ENCODE measurements at regions not wholly inside any gene's neighbourhood (a gene's known extent, or its start where the extent isn't known, plus 50 kb on each side); places are given as distances from the start of the nearest gene placed in this dataset.

DNA sequence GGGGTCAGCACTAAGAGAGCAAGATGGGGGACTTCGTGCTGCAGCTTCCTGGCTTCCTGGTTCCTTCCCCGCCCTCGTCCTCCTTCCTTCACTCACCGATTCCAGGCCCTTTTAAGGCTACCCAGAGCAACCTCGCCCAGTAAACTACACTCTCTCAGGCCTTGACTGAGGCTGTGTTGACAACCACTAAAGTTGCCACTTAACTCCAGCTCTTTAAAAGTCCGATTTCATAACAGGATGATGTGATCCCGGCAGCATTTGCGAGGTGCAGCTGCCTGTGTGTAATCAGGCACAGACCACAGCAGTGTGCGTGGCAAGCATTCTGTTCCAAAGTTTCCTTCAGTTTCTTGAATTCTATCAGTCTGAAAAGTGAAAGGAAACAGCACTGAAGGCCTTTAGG is 110.6 kb downstream of the RAB11FIP2 start:
- TF ChIP-seq, protein P1, sequence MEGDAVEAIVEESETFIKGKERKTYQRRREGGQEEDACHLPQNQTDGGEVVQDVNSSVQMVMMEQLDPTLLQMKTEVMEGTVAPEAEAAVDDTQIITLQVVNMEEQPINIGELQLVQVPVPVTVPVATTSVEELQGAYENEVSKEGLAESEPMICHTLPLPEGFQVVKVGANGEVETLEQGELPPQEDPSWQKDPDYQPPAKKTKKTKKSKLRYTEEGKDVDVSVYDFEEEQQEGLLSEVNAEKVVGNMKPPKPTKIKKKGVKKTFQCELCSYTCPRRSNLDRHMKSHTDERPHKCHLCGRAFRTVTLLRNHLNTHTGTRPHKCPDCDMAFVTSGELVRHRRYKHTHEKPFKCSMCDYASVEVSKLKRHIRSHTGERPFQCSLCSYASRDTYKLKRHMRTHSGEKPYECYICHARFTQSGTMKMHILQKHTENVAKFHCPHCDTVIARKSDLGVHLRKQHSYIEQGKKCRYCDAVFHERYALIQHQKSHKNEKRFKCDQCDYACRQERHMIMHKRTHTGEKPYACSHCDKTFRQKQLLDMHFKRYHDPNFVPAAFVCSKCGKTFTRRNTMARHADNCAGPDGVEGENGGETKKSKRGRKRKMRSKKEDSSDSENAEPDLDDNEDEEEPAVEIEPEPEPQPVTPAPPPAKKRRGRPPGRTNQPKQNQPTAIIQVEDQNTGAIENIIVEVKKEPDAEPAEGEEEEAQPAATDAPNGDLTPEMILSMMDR (IDR thresholded peaks at IDR 0.05; ENCODE audit: insufficient read depth, low read depth, low read length, missing control alignments), result no peak
- H3K4me3 ChIP-seq (ENCODE audit: low read depth, low read length), result no peak overlapping the region
- DNase-seq (ENCODE audit: low read depth), result no peak

DNA sequence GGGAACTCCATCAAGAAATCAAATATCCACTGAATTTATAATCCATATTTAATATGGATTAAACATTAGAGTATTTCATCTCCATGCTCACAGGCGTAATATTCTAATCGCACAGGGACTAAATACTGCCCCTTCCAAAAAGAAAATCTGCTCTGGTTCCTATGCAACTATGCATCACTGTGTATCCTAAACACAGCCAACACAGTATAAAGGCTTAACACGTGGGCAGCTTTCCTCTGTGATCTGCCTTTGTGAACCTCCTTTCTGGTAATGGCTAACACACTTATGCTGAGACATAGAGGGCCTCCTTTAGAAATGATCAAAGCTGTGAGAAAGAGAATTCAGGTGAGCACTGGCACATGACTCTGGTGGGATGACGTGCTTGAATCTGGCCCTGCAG is 110.2 kb downstream of the RAB11FIP2 start:
- TF ChIP-seq, protein P1 (IDR thresholded peaks at IDR 0.05; ENCODE audit: insufficient read depth, low read depth, low read length, missing control alignments), result no peak
- no peak for DNase-seq (ENCODE audit: low read depth)
- H3K4me3 ChIP-seq (ENCODE audit: low read depth, low read length), result no peak overlapping the region

DNA sequence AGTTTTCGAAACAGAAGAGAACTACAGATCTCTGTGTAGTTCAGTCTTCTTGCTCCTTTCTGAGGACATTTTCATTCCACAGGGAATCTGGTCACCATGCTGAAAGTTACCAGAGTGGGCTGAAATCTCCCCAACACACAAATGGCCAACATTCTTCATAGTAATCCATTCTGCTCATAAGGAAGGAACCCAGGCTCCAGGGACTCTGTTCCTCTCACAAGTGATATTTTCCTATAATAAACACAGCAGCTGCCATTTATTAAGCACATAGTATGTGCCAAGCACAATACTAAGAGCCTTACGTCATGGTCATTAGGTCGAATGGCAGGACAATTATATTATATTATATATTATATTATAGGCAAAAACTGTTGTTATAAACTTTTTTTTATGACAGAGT is 109.8 kb downstream of the RAB11FIP2 start:
- TF ChIP-seq, protein P1 (IDR thresholded peaks at IDR 0.05; ENCODE audit: insufficient read depth, low read depth, low read length, missing control alignments), result no peak
- no peak overlapping the region for H3K4me3 ChIP-seq (ENCODE audit: low read depth, low read length)
- DNase-seq (ENCODE audit: low read depth), result no peak

DNA sequence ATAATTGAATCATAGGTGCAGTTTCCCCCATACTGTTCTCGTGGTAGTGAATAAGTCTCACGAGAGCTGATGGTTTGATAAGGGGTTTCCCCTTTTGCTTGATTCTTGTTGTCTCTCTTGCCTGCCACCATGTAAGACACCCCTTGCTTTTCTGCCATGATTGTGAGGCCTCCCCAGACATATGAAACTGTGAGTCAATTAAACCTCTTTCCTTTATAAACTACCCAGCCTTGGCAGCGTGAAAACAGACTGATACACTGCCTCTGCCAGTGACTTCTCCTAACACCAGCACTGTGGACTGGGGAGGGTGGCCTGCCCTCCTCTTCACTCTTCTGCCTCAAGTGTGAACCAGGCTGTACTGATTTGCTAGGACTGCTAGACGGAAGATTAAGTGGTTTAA is 108.6 kb downstream of the RAB11FIP2 start:
- TF ChIP-seq, protein P1 (IDR thresholded peaks at IDR 0.05; ENCODE audit: insufficient read depth, low read depth, low read length, missing control alignments), result no peak
- no peak overlapping the region for H3K4me3 ChIP-seq (ENCODE audit: low read depth, low read length)
- no peak for DNase-seq (ENCODE audit: low read depth)

DNA sequence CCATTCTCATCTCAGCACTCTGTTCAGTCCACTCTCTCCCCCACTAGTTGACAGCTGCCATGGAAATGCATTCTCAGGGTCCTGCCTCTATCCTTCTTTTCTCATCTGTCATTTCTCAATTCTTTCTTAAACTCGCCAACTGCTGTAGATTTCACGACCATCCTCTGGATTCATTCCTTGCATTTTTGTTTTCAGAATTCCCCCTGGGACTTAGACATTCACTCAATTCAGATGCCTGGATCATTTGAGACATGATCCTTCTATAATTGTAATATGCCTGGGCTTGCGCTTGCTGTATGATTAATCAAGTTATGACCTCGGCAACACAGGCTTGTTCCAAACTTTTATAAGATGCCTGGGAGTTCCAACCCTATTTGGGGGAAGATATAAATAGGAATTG is 104.5 kb downstream of the RAB11FIP2 start:
- TF ChIP-seq, protein P1 (IDR thresholded peaks at IDR 0.05; ENCODE audit: insufficient read depth, low read depth, low read length, missing control alignments), result no peak
- no peak overlapping the region for H3K4me3 ChIP-seq (ENCODE audit: low read depth, low read length)
- no peak for DNase-seq (ENCODE audit: low read depth)

DNA sequence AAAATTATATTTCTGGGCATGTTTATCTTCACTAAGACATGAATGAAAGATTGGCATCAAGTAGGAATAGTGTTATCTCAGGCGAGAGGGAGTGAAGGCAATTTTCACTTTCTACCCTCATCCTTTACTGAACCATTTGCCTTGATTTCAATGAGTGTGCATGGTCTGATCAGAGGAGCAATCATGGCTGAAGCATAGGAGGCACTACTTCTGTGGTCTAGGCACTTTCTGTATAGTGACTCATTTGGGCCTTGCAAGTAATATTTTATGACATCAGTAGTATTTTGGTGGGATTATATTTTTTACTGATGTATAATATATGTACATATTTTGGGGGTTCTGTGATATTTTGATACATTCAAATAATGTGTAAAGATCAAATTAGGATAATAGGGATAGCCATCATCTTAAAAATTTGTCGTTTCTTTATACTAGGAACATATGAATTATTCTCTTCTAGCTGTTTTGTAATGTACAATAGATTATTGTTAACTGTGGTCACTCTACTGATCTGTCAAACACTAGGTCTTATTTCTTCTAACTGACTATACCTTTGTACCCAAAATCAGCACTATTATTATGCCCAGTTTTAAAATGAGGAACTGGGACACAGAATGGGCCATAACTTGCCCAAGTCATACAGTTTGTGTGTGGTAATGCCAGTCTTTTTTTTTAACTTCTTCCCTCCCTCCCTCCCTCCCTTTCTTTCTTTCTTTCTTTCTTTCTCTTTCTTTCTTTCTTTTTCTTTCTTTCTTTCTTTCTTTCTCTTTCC is 101.9 kb downstream of the RAB11FIP2 start:
- no peak for DNase-seq (ENCODE audit: low read depth)
- TF ChIP-seq, protein P1 (IDR thresholded peaks at IDR 0.05; ENCODE audit: insufficient read depth, low read depth, low read length, missing control alignments), result no peak
- no peak overlapping the region for H3K4me3 ChIP-seq (ENCODE audit: low read depth, low read length)

DNA sequence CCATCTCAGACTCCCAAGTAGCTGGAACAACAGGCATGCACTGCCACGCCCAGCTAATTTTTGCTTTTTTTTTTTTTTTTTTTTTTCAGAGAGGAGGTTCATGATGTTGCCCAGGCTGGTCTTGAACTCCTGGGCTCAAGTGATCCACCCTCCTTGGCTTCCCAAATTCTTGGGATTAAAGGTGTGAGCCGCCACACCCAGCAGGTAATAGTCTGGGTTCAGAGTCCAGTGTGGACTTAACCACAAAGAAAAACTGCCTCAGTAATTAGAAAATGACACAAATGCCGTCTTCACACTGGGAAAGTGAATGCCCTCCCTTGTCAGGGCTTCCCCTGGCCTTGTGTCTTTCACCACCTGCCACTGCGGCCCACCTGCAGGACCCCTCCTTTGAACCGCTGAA is 101.1 kb downstream of the RAB11FIP2 start:
- TF ChIP-seq, protein P1 (IDR thresholded peaks at IDR 0.05; ENCODE audit: insufficient read depth, low read depth, low read length, missing control alignments), result no peak
- no peak for DNase-seq (ENCODE audit: low read depth)

More for the DNA sequence above, 101.1 kb downstream of the RAB11FIP2 start:
- H3K4me3 ChIP-seq (ENCODE audit: low read depth, low read length), result no peak overlapping the region

Measured in GM12865 (cell line).